Kidney (tissue), 13 donors: ENCODE measurements at regions not wholly inside any gene's neighbourhood (a gene's known extent, or its start where the extent isn't known, plus 50 kb on each side); places are given as distances from the start of the nearest gene placed in this dataset.

ENCODE experiments used
- DNase-seq, 5 donors: peaks; one replicate each; pipeline ENCODE4 v3.0.0-alpha.2; 2013 to 2020
- FAIRE-seq: peaks from 2 replicates; lab custom pipeline; 2012; peaks lifted over from hg19 to GRCh38; lab: Jason Lieb, UNC
- H3K27ac ChIP-seq, 2 donors: one replicate each; pipeline ENCODE4 v1.7.0; 2013; ENCODE audit warnings: low read depth in 2 of 2, low read length in 2 of 2, inconsistent platforms in 1 of 2
- H3K27me3 ChIP-seq: one replicate; pipeline ENCODE4 v1.7.1; 2013; ENCODE audit warnings: low read length, inconsistent platforms; ENCODE audit not compliant: control insufficient read depth, insufficient read depth
- H3K36me3 ChIP-seq, 3 donors: one replicate each; pipeline versions ENCODE4 v1.7.0 to v1.7.1; 2013; ENCODE audit warnings: low read length in 3 of 3, control low read depth in 1 of 3, inconsistent platforms in 1 of 3; ENCODE audit not compliant: insufficient read depth in 3 of 3, control insufficient read depth in 2 of 3
- H3K4me1 ChIP-seq, 3 donors: one replicate each; pipeline versions ENCODE4 v1.7.0 to v1.7.1; 2013; ENCODE audit warnings: low read length in 3 of 3, inconsistent platforms in 1 of 3, low read depth in 1 of 3; ENCODE audit not compliant: control insufficient read depth in 2 of 3, insufficient read depth in 2 of 3
- H3K4me3 ChIP-seq, 3 donors: one replicate each; pipeline versions ENCODE4 v1.7.0 to v1.8.1; 2013; ENCODE audit warnings: low read length in 3 of 3, control low read depth in 1 of 3, inconsistent platforms in 1 of 3
- H3K9ac ChIP-seq, 3 donors: one replicate each; pipeline versions ENCODE4 v1.7.0 to v1.7.1; 2013; ENCODE audit warnings: low read length in 3 of 3, control low read depth in 1 of 3, inconsistent platforms in 1 of 3
- H3K9me3 ChIP-seq, 3 donors: one replicate each; pipeline versions ENCODE4 v1.7.0 to v1.7.1; 2013; ENCODE audit warnings: low read length in 3 of 3, control low read depth in 1 of 3, inconsistent platforms in 1 of 3; ENCODE audit not compliant: control insufficient read depth in 2 of 3, insufficient read depth in 1 of 3
- CTCF ChIP-seq: IDR thresholded peaks from 3 replicates; pipeline ENCODE4 v1.5.1; 2012; ENCODE audit warnings: mild to moderate bottlenecking, moderate library complexity, borderline replicate concordance; ENCODE audit not compliant: insufficient read depth; ENCODE audit errors: extremely low read depth
- intact Hi-C: fragments of 100-400 bp; cut with DNase I; formaldehyde crosslinking; loops from one replicate; pipeline ENCODE4 v1.11.1; 2022
- donor health status: control.
- donor health status: control.
- donor health status: control.
- donor health status: control.
- donor health status: control.
- donor health status: DM: yes; HTN: yes; CAD: no.
- donor health status: Normal renal cell carcinoma (clear cell type).

GRCh38 chr19:28508666-28509065 is 704.3 kb downstream of the UQCRFS1 start:
- DNase-seq (no peak), FAIRE-seq (no peak)
- no peak overlapping the region for H3K4me3 ChIP-seq
- H3K27ac ChIP-seq = no peak overlapping the region
- no peaks in the 10 kb centered on the region for H3K4me1 ChIP-seq
- TF ChIP-seq CTCF = no peak
- H3K9me3 ChIP-seq = no peaks in the 10 kb centered on the region
- intact Hi-C loops = no loop called here
- no peaks in the 10 kb centered on the region for H3K27me3 ChIP-seq
- no peaks in the 10 kb centered on the region for H3K36me3 ChIP-seq
- no peak overlapping the region for H3K9ac ChIP-seq

- no peak for TF ChIP-seq CTCF
- Histone ChIP-seq H3K9ac (no peak overlapping the region), H3K27ac (no peak overlapping the region), H3K9me3 (no peaks in the 10 kb centered on the region), H3K4me1 (no peaks in the 10 kb centered on the region), H3K4me3 (no peak overlapping the region), H3K27me3 (no peaks in the 10 kb centered on the region), H3K36me3 (no peaks in the 10 kb centered on the region)
- FAIRE-seq (no peak), DNase-seq (no peak)
- intact Hi-C loops = no loop called here
Measured at GRCh38 chr19:28505933-28506332, 707.0 kb downstream of the UQCRFS1 start.

- H3K4me1 ChIP-seq = no peaks in the 10 kb centered on the region
- H3K4me3 ChIP-seq = no peak overlapping the region
- intact Hi-C loops = no loop called here
- DNase-seq (no peak), FAIRE-seq (no peak)
- H3K9me3 ChIP-seq = no peaks in the 10 kb centered on the region
- no peak for TF ChIP-seq CTCF
- H3K27me3 ChIP-seq = no peaks in the 10 kb centered on the region
- no peak overlapping the region for H3K9ac ChIP-seq
- H3K36me3 ChIP-seq = no peaks in the 10 kb centered on the region
- H3K27ac ChIP-seq = no peak overlapping the region
Measured at GRCh38 chr19:28505134-28505533, 707.8 kb downstream of the UQCRFS1 start.

GRCh38 chr19:28504727-28505126 is 708.2 kb downstream of the UQCRFS1 start:
- H3K27ac ChIP-seq = no peak overlapping the region
- H3K9me3 ChIP-seq = no peaks in the 10 kb centered on the region
- no peaks in the 10 kb centered on the region for H3K4me1 ChIP-seq
- no peak overlapping the region for H3K9ac ChIP-seq
- no peak overlapping the region for H3K4me3 ChIP-seq
- TF ChIP-seq CTCF = no peak
- no peaks in the 10 kb centered on the region for H3K27me3 ChIP-seq
- no peak for DNase-seq
- intact Hi-C loops = no loop called here
- H3K36me3 ChIP-seq = no peaks in the 10 kb centered on the region
- FAIRE-seq = no peak
